ENCODE measurements at regions not wholly inside any gene's neighbourhood (a gene's known extent, or its start where the extent isn't known, plus 50 kb on each side); places are given as distances from the start of the nearest gene placed in this dataset.

- no peak for DNase-seq
Measured at GRCh38 chr1:167145965-167146364, 52.1 kb downstream of the STYXL2 start.

DNA sequence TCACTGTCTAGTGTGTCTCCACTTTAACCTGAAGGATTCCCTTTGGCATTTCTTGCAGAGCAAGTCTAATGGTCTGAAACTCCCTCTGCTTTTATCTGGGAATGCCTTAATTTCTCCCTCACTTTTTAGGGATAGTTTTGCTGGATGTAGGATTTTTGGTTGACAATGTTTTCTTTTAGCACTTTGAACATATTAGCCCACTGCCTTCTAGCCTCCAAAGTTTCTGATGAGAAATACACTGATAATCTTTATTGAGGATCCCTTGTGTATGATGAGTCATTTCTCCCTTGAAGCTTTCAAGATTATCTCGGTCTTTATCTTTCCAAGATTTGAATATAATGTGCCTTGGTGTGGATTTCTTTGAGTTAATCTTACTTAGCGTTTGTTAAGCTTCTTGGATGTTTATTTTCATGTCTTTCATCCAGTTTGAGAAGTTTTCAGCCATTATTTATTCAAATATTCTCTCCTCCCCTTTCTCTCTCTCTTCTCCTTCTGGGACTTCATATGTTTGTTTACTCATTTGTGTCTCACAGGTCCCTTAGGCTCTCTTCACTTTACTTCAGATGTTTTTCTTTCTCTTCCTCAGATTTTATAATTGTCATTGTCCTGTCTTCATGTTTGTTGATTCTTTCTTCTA is 53.1 kb downstream of the STYXL2 start:
- DNase-seq = no peak

GRCh38 chr1:167148421-167148820 is 54.5 kb downstream of the STYXL2 start:
- no peak for DNase-seq

GRCh38 chr1:167149793-167150491 is 56.1 kb downstream of the STYXL2 start:
- no peak for DNase-seq

DNA sequence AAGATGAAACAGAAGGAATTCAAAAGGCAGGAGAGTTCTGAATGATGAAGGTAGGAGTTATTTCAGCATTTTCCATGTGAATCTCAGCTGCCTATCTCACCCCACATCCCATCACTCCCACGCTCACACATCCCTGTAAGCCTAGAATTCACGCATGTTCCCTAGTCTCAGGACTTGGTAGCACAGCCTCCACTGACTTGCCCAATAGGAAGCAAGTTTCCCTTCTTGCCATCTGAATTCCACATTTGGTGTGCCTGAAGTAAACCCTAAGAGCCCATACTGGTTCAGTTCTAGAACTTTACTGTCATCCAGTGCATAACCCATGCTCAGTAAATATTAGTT is 56.6 kb downstream of the STYXL2 start:
- no peak for DNase-seq

DNA sequence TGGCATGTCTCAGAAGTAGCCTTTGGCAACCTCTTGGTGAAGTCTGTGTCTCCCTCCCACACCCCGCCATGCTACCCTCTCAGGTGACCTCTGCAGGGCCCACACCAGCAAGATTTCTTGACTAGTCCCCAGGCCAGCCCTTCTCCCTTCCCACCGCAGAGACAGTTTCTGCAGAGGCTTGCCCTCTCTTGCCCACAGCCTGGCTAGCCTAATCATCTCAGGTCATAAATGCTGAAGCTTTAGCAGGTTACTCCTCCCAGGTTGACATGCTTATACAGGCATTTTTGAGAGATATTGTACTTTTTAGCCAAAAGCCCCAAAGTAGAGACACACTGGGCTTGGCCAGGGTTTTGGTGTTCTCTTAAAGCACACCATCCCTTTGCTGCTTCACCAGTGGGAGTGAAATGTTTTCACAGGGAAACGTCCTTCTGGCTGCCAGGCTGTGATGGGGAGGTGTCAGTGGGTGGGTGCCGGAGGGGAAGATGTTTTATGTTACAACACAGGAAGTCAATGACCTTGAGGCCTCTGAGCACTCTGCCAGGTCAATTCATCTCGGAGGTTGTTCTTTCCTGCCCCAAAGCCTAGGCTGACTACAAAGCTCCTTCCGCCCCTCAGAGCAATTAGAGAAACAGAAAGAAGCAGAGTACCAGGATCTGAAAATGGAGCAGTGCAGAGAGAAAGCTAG is 58.5 kb downstream of the STYXL2 start:
- DNase-seq = no peak

GRCh38 chr1:167156466-167156865 is 62.6 kb downstream of the STYXL2 start:
- no peak for DNase-seq

DNA sequence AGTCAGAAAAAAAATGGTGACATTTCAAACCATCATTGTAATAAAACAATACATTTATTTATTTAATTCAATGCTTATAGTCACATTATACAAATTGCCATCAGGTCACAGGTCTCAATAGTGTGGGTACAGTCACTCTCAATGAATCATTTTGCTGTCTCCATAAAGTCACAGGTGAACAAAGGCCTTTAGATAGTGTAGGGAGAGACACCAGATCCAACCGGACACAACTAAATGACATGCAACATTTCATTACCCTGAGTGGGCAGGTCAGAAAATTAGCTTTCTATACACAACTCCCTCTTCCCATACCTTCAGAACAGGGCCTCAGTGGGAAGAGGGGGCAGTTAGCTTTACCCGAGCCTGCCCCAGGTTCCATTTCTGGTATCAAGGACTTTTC is 63.2 kb downstream of the STYXL2 start:
- no peak for DNase-seq

GRCh38 chr1:167158111-167158812 is 62.4 kb upstream of the POU2F1 start:
- no peak for DNase-seq

GRCh38 chr1:167158813-167159275 is 61.8 kb upstream of the POU2F1 start:
- DNase-seq = no peak

DNA sequence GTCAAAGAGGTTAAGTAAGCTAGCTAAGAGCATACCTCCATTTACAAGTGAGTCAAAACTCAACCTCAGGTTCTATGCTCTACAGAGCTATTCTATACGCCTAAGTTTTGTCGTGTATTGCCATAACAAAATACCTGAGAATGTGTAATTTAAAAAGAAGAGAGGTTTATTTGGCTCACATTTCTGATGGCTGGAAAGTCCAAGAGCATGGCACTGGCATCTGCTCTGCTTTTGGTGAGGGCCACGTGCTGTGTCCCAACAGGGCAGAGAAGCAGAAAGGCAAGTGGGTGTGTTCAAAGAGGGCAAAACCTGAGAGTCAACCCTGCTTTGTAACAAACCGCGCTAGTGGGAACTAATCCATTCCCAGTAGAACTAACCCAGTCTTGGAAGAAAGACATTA is 60.9 kb upstream of the POU2F1 start:
- DNase-seq = no peak

GRCh38 chr1:167161242-167161641 is 59.4 kb upstream of the POU2F1 start:
- no peak for DNase-seq

GRCh38 chr1:167161762-167162161 is 58.9 kb upstream of the POU2F1 start:
- DNase-seq = no peak

DNA sequence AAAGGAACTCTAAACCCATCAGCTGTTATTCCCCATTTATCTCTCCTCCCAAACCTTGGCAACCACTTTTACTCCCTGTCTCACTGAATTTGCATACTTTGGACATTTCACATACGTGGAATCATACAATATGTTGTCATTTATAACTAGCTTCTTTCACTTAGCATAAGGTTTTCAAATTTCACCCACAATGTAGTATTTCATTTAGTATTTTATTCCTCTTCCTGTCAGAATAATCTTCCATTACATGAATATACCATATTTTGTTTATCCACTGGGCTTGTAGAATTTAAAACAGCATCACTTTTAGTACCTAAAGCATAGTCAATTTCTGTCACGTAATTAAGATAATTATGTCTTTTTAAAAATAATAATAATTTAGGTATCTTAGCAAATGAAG is 55.5 kb upstream of the POU2F1 start:
- DNase-seq = no peak

DNA sequence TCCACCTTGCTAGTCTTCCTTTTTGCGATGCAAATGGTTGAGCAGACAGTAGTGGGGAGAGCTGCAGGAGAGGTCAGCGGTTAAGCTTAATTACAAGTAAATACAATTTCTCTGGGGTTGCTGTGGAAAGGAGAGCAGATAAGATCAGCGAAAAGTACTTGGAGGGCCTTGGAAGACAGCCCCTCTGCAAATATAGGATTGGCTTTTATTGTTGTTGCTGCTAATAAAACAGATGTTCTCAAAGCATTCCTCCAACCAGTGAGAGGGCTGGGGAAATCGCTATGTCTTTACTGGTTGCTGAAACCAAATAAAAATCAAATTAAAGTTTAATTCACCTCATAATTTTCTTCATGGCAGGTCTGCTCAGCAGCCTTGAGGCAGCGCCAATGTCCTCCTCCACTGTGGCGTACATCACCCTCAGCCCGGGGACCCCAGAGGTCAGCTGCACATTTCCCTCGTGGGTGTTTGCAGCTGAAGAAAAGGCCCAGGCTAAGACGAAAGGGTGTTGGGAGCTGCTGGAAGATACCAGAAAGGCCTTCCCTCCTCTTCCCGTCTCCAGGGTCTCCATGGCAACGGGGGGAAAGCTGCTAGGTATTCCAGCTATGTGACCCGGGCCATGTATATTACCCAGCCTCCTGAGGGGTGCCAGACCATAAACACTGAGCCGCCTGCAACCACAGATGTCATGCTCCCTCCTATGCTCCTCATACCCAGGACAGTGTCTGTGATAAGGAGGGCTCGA is 54.6 kb upstream of the POU2F1 start:
- peak; percentile 36 for DNase-seq

DNA sequence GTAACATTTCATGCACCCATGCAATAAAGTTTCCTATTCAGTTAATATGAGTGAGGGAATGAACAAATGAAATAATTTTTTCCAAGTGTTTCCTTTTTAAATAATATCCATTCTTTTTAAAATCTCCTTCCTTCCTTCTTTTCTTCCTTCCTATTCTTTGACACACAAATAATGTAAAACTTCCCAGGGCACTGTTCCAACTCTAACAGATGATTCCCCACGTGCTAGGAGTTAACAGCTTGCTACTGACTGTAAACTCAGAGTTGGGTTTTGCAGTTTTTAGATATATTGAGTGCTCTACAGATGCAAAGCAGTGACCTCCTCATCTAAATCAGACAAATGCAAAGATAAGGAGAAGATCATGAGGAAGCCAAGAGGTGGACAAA is 54.0 kb upstream of the POU2F1 start:
- no peak for DNase-seq

GRCh38 chr1:167168424-167168823 is 52.3 kb upstream of the POU2F1 start:
- no peak for DNase-seq

DNA sequence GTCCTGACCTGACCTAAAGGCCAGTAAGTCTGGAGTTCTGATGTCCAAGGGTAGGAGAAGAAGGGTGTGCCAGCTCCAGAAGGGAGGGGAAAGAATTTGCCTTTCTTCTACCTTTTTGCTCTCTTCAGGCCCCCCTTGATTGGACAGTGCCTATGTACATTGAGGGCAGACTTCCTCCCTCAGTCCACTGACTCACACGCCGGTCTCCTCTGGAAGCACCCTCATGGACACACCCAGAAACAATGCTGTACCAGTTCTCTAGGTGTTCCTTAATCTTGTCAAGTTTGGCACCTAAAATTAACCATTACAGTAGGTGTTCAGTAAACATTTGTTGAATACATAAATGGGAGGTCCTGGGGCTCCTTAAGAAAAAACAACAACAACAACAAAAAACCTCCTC is 51.0 kb upstream of the POU2F1 start:
- no peak for DNase-seq

Measured in fibroblast of skin of scalp (primary cell).